NB4 (cell line): ENCODE measurements at regions not wholly inside any gene's neighbourhood (a gene's known extent, or its start where the extent isn't known, plus 50 kb on each side); places are given as distances from the start of the nearest gene placed in this dataset.

ENCODE experiments used
- DNase-seq: peaks from one replicate; pipeline ENCODE4 v3.0.0; 2010; ENCODE audit warnings: low read depth
- H3K4me3 ChIP-seq: one replicate; pipeline ENCODE4 v1.5.1; 2011; ENCODE audit warnings: mild to moderate bottlenecking, low read depth, low read length, moderate library complexity
- MYC ChIP-seq: IDR thresholded peaks from 2 replicates; pipeline ENCODE4 v1.6.1; 2011; ENCODE audit warnings: low read depth, low read length
- POLR2A ChIP-seq: IDR thresholded peaks from 2 replicates; pipeline ENCODE4 v1.6.1; 2011; ENCODE audit warnings: mild to moderate bottlenecking; ENCODE audit not compliant: insufficient read length; ENCODE audit errors: extremely low read depth
- TF ChIP-seq, protein P1 (sequence below): IDR thresholded peaks from one replicate; pipeline ENCODE4 v1.5.1; 2012; ENCODE audit warnings: low read depth, low read length
- TF ChIP-seq, protein P2 (sequence below): IDR thresholded peaks from 2 replicates; pipeline ENCODE4 v1.6.1; 2011; ENCODE audit warnings: low read depth, low read length

DNA sequence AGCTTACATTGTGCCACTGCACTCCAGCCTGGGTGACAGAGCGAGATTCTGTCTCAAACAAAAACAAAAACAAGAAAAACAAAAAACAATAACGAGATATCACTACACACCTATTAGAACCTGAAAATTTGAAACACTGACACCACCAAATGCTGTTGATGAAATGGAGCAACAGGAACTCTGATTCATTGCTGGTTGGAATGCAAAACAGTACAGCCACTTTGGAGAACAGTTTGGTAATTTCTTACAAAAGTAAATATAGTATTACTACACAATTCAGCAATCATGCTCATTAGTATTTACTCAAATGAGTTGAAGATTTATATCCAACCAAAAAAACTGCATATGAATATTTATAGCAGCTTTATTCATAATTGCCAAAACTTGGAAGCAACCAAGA is 135.8 kb upstream of the AKIRIN2 start:
- no peak for DNase-seq
- TF ChIP-seq, protein P1, sequence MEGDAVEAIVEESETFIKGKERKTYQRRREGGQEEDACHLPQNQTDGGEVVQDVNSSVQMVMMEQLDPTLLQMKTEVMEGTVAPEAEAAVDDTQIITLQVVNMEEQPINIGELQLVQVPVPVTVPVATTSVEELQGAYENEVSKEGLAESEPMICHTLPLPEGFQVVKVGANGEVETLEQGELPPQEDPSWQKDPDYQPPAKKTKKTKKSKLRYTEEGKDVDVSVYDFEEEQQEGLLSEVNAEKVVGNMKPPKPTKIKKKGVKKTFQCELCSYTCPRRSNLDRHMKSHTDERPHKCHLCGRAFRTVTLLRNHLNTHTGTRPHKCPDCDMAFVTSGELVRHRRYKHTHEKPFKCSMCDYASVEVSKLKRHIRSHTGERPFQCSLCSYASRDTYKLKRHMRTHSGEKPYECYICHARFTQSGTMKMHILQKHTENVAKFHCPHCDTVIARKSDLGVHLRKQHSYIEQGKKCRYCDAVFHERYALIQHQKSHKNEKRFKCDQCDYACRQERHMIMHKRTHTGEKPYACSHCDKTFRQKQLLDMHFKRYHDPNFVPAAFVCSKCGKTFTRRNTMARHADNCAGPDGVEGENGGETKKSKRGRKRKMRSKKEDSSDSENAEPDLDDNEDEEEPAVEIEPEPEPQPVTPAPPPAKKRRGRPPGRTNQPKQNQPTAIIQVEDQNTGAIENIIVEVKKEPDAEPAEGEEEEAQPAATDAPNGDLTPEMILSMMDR: no peak
- TF ChIP-seq, protein P2, sequence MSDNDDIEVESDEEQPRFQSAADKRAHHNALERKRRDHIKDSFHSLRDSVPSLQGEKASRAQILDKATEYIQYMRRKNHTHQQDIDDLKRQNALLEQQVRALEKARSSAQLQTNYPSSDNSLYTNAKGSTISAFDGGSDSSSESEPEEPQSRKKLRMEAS: no peak
- TF ChIP-seq POLR2A: no peak
- TF ChIP-seq MYC: no peak
- H3K4me3 ChIP-seq: no peak overlapping the region

DNA sequence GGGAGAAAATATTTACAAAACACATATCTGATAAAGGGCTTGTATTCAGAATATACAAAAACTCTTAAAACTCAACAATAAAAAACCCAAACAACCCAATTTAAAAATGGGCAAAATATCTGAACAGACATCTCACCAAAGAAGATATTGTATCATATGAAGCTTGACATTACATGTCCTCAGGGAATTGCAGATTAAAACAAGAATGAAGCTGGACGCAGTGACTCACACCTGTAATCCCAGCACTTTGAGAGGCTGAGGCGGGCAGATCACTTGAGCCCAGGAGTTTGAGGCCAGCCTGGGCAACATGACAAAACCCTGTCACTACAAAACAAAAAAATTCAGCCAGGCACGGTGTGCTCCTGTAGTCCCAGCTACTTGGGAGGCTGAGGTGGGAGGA is 135.4 kb upstream of the AKIRIN2 start:
- DNase-seq: no peak
- TF ChIP-seq MYC: no peak
- TF ChIP-seq POLR2A: no peak
- TF ChIP-seq, protein P1: no peak
- TF ChIP-seq, protein P2: no peak
- no peak overlapping the region for H3K4me3 ChIP-seq

DNA sequence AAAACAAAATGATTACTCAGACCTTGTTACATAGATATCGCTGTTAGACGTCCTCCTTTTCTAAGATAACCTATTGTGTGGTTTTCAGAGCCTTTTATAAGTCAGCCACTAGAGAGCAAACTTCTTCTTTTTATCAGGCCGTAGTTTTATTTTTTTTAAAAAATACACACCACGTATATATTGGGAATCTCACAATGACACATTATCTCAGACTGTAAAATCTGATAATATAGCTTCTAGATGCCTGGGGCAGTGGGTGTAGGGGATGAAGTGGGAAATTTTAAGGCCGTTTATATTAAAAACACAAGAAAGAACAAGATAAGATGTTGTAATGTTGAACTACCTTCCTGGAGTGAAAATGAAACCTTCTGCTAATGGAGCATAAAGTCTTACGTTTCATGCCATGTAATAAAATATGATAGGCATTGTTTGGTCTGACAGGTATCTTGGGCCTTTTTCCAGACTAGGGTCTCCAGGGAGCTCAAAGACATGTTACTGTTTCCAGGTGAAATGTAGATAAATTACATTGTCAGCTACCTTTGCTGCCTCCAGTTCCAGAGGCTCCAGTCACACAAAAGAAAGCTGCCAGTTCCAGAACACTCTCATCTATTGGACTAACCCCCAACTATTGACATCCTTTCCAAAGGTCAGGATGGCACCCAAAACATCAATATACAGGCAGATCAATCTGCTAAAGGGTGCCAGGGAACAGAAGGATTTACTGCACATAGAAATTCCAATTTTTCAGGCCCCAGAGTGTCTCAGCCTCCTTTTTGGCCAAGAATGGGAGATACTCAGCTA is 130.2 kb upstream of the AKIRIN2 start:
- TF ChIP-seq MYC (no peak), POLR2A (no peak)
- TF ChIP-seq, protein P2: no peak
- TF ChIP-seq, protein P1: peak; percentile 44
- H3K4me3 ChIP-seq: peak overlapping the region; percentile 55
- DNase-seq: peak; percentile 49

DNA sequence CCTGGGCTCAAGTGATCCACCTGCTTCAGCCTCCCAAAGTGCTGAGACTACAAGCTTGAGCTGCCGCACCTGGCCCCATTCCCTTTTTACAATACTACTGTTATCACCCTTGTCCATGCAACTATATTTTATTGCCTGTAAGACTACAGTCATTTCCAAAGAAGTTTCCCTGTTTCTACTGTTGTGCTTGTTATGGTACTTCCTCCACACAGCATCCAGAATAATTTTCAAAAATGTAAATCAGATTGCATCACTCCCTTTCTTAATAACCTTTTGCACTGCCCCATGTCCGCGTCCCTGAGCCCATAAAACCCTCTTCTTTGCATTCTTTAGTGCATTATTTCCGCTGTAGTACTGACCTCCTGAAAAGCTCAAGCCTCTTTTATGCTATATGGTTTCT is 128.9 kb upstream of the AKIRIN2 start:
- no peak overlapping the region for H3K4me3 ChIP-seq
- TF ChIP-seq, protein P2: no peak
- TF ChIP-seq, protein P1: no peak
- TF ChIP-seq MYC (no peak), POLR2A (no peak)
- DNase-seq: no peak

DNA sequence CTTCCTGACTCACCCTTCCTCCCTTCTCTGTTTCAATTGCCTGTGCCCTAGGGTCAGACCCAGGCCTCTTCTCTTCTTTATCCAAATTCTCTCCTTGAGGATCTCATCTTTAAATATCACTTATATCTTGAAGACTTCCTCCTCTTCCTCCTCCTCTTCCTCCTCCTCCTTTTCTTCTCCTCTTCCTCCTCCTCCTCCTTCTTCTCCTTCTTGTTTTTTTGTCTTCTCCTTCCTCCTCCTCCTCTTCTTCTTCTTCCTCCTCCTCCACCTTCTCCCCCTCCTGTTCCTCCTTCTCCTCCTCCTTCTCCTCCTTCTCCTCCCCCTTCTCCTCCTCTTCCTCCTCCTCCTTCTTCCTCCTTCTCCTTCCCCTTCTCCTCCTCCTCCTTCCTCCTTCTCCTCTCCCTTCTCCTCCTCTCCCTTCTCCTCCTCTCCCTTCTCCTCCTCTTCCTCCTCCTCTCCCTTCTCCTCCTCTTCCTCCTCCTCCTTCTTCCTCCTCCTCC is 127.6 kb upstream of the AKIRIN2 start:
- TF ChIP-seq POLR2A (no peak), MYC (no peak)
- TF ChIP-seq, protein P2: no peak
- TF ChIP-seq, protein P1: no peak
- H3K4me3 ChIP-seq: no peak overlapping the region
- DNase-seq: no peak
